ENCODE measurements at regions not wholly inside any gene's neighbourhood (a gene's known extent, or its start where the extent isn't known, plus 50 kb on each side); places are given as distances from the start of the nearest gene placed in this dataset.

DNA sequence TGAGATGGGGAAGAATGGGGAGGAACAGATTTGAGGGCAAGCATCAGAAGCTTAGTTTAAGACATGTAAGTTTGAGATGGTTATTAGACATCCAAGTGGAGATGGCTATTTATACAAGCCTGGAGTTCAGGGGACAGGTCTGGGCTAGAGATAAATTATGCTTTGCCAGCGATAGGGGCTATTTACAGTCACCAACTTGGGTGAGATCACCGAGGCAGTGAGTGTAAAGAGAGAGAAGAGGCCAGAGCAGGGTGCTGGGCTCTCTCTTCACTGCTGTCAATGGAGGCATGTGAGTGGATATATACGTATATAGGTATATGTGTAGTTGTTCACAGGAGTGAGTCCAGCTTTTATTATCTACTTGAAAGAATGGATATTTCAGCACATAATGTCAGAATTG, 81.0 kb downstream of the QPCT start:
- intact Hi-C loops (cut with micrococcal nuclease): no loop called here
- no peak overlapping the region for H3K4me3 Mint-ChIP-seq (ENCODE audit: unreplicated experiment)
- ChIA-PET POLR2A (interaction anchor here (0.7 kb wide), 1 partner anchor 535 kb away, joined by 3 read pairs; no protein-coding TSS in a partner anchor), CTCF (interaction anchor here (1.1 to 1.9 kb wide), 5 partner anchors 10 to 452 kb away, joined by 3 to 22 read pairs (median 5); no protein-coding TSS in a partner anchor)
- no peak for DNase-seq (ENCODE audit: unreplicated experiment)
- no peaks in the 10 kb centered on the region for H3K9me3 Mint-ChIP-seq (ENCODE audit: unreplicated experiment)
- no peaks in the 10 kb centered on the region for H3K27me3 Mint-ChIP-seq (ENCODE audit: insufficient read depth, unreplicated experiment)
- no peak overlapping the region for H3K27ac Mint-ChIP-seq (ENCODE audit: low read depth, unreplicated experiment)
- no TSS peak for BruUV-seq (replicated peaks)
- H3K4me1 Mint-ChIP-seq (ENCODE audit: insufficient read depth, unreplicated experiment): no peaks in the 10 kb centered on the region
- H3K36me3 Mint-ChIP-seq (ENCODE audit: insufficient read depth, unreplicated experiment): no peaks in the 10 kb centered on the region
- TF ChIP-seq, protein P1, sequence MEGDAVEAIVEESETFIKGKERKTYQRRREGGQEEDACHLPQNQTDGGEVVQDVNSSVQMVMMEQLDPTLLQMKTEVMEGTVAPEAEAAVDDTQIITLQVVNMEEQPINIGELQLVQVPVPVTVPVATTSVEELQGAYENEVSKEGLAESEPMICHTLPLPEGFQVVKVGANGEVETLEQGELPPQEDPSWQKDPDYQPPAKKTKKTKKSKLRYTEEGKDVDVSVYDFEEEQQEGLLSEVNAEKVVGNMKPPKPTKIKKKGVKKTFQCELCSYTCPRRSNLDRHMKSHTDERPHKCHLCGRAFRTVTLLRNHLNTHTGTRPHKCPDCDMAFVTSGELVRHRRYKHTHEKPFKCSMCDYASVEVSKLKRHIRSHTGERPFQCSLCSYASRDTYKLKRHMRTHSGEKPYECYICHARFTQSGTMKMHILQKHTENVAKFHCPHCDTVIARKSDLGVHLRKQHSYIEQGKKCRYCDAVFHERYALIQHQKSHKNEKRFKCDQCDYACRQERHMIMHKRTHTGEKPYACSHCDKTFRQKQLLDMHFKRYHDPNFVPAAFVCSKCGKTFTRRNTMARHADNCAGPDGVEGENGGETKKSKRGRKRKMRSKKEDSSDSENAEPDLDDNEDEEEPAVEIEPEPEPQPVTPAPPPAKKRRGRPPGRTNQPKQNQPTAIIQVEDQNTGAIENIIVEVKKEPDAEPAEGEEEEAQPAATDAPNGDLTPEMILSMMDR (IDR thresholded peaks at IDR 0.05; ENCODE audit: unreplicated experiment): no peak

DNA sequence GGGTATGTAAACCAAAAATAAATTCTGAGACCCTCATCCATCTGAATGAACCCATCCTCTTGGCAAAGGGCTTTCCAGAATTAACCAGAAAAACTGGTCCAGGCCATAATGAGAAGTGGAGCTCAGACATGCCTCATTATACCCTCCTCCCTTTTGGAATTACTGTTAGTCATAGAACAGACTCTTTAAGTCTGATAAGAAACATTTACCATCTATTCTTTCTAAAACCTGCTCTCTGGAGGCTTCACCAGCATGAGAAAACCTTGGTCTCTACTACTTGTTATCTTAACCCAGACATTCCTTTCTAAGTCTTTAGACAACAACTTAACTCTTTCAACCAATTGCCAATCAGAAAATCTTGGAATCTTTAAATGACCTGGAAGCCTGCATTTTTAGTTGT, 82.8 kb downstream of the QPCT start:
- TF ChIP-seq, protein P1 (IDR thresholded peaks at IDR 0.05; ENCODE audit: unreplicated experiment): no peak
- DNase-seq (ENCODE audit: unreplicated experiment): no peak
- Mint-ChIP-seq H3K9me3 (ENCODE audit: unreplicated experiment) (no peaks in the 10 kb centered on the region), H3K4me3 (ENCODE audit: unreplicated experiment) (no peak overlapping the region), H3K27ac (ENCODE audit: low read depth, unreplicated experiment) (no peak overlapping the region), H3K27me3 (ENCODE audit: insufficient read depth, unreplicated experiment) (no peaks in the 10 kb centered on the region), H3K36me3 (ENCODE audit: insufficient read depth, unreplicated experiment) (no peaks in the 10 kb centered on the region), H3K4me1 (ENCODE audit: insufficient read depth, unreplicated experiment) (no peaks in the 10 kb centered on the region)
- CTCF ChIA-PET: interaction anchor here (1.5 to 1.8 kb wide), 2 partner anchors 383 to 450 kb away, joined by 3 to 4 read pairs; no protein-coding TSS in a partner anchor
- POLR2A ChIA-PET: no interaction called here
- no TSS peak for BruUV-seq (replicated peaks)
- intact Hi-C loops (cut with micrococcal nuclease): no loop called here

DNA sequence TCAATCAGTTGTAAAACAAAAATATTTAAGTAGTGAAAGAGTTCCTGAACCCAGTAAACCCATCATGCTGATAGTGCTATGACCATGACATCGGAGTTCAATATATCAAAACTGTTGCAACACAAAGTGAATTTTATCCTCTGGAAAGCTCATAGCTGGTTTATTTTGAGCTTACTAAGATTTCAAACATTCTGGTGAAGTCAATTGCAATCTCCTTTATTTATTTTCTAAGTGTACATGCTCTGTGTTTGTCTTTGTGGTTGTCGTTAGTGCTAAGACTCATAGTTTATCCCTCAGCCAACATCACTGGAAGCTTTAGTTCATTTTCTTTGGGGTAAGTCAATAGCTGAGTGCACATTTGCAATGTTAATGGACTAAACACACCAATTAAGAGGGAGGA, 91.9 kb downstream of the QPCT start:
- DNase-seq (ENCODE audit: unreplicated experiment): no peak
- no peak overlapping the region for H3K4me3 Mint-ChIP-seq (ENCODE audit: unreplicated experiment)
- TF ChIP-seq, protein P1 (IDR thresholded peaks at IDR 0.05; ENCODE audit: unreplicated experiment): no peak
- H3K27me3 Mint-ChIP-seq (ENCODE audit: insufficient read depth, unreplicated experiment): no peaks in the 10 kb centered on the region
- intact Hi-C loops (cut with micrococcal nuclease): no loop called here
- H3K36me3 Mint-ChIP-seq (ENCODE audit: insufficient read depth, unreplicated experiment): no peaks in the 10 kb centered on the region
- H3K27ac Mint-ChIP-seq (ENCODE audit: low read depth, unreplicated experiment): no peak overlapping the region
- BruUV-seq (replicated peaks): no TSS peak
- no peaks in the 10 kb centered on the region for H3K9me3 Mint-ChIP-seq (ENCODE audit: unreplicated experiment)
- H3K4me1 Mint-ChIP-seq (ENCODE audit: insufficient read depth, unreplicated experiment): no peaks in the 10 kb centered on the region
- ChIA-PET CTCF (interaction anchor here (0.7 kb wide), 1 partner anchor 22 kb away, joined by 4 read pairs; no protein-coding TSS in a partner anchor), POLR2A (interaction anchor here (0.7 to 1.6 kb wide), 2 partner anchors 10 to 125 kb away, joined by 3 to 4 read pairs; no protein-coding TSS in a partner anchor)

DNA sequence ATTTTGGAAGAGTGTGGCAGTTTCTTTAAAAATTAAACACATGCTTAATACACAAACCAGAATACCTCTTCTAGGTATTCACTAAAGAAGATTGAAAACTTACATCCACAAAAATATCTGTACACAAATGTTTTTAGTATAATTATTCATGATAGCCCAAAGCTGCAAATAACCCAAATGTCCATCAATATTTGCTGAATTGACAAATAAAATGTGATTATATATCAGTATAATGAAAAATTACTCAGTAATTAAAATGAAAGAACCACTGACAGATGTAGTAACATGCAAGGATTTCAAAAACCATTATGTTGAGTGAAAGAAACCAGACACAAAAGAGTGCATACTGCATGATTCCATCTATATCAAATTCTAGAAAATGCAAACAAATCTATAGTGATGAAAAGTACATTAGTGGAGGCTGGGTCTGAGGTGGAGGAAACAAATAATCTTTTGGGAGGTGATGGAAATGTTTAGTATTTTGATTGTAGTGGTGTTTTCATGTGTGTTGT, 94.8 kb downstream of the QPCT start:
- no TSS peak for BruUV-seq (replicated peaks)
- ChIA-PET CTCF (interaction anchor here (1.0 kb wide), 1 partner anchor 392 kb away, joined by 3 read pairs; no protein-coding TSS in a partner anchor), POLR2A (no interaction called here)
- Mint-ChIP-seq H3K27ac (ENCODE audit: low read depth, unreplicated experiment) (no peak overlapping the region), H3K36me3 (ENCODE audit: insufficient read depth, unreplicated experiment) (no peaks in the 10 kb centered on the region), H3K27me3 (ENCODE audit: insufficient read depth, unreplicated experiment) (peaks cover 11% of the 10 kb centered on the region), H3K4me1 (ENCODE audit: insufficient read depth, unreplicated experiment) (no peaks in the 10 kb centered on the region), H3K4me3 (ENCODE audit: unreplicated experiment) (no peak overlapping the region), H3K9me3 (ENCODE audit: unreplicated experiment) (no peaks in the 10 kb centered on the region)
- TF ChIP-seq, protein P1 (IDR thresholded peaks at IDR 0.05; ENCODE audit: unreplicated experiment): no peak
- intact Hi-C loops (cut with micrococcal nuclease): no loop called here
- DNase-seq (ENCODE audit: unreplicated experiment): no peak
